HCT116 (cell line): ENCODE measurements at regions not wholly inside any gene's neighbourhood (a gene's known extent, or its start where the extent isn't known, plus 50 kb on each side); places are given as distances from the start of the nearest gene placed in this dataset.

ENCODE experiments used
- ATAC-seq: fragments of 200-7000 bp; cut with Tn5 transposase; 2 replicates; pipeline ENCODE4 v1.9.1; 2020; ENCODE audit warnings: mild to moderate bottlenecking, moderate library complexity
- BruUV-seq: library from RNA; stranded (reverse); fragments of 400-500 nt; replicated peaks from 2 replicates; lab custom pipeline; 2021; lab: Mats Ljungman, UMichigan
- CTCF ChIA-PET: fragments of 300-600 bp; sonication (Branson Sonifier 250); formaldehyde crosslinking; loops from one replicate; lab custom pipeline; 2021; ENCODE audit warnings: antibody characterized with exemption; lab: Charles Lee
- POLR2A ChIA-PET: fragments of 300-600, 350-600 bp; sonication (Branson Sonifier 250); formaldehyde crosslinking; loops from one replicate; lab custom pipeline; 2021; ENCODE audit warnings: antibody characterized with exemption; lab: Charles Lee
- RAD21 ChIA-PET, 2 experiments: fragments of 300-600 bp; sonication (Branson Sonifier 250); formaldehyde crosslinking; loops; one replicate each; lab custom pipeline; 2023; ENCODE audit warnings: low total read pairs in 2 of 2; ENCODE audit not compliant: uncharacterized antibody in 2 of 2, unreplicated experiment in 2 of 2, low non-redundant PET in 1 of 2; lab: Charles Lee
- DNase-seq: peaks from one replicate; pipeline ENCODE4 v3.0.0-alpha.2; 2010; ENCODE audit warnings: low read depth, low spot score
- H2AFZ ChIP-seq: fragments of 200-600 bp; shearing (Covaris generic), sonication (generic); 2 replicates; pipeline ENCODE4 v1.6.1; 2017; ENCODE audit warnings: low read depth, mixed run types, mixed read lengths, antibody characterized with exemption, low read length; ENCODE audit not compliant: poor library complexity, severe bottlenecking
- H3K27ac ChIP-seq: 2 replicates; pipeline ENCODE4 v1.5.1; 2012; ENCODE audit warnings: low read depth, low read length
- H3K27me3 ChIP-seq: fragments of 200-600 bp; sonication (generic); 2 replicates; pipeline ENCODE4 v1.6.1; 2016; ENCODE audit warnings: mixed run types, low read length, mixed read lengths; ENCODE audit not compliant: insufficient read depth
- H3K36me3 ChIP-seq, 2 experiments: fragments of 200-500 bp in 1 of 2; fragments of 200-600 bp in 1 of 2; sonication (Bioruptor generic) in 1 of 2; sonication (generic) in 1 of 2; 2 replicates each; pipeline versions ENCODE4 v1.5.1 to v1.6.1; 2014 to 2016; ENCODE audit warnings: low read length in 2 of 2, inconsistent platforms in 1 of 2, mixed read lengths in 1 of 2, mixed run types in 1 of 2; ENCODE audit not compliant: insufficient read depth in 2 of 2, control insufficient read depth in 1 of 2
- H3K4me1 ChIP-seq, 2 experiments: fragments of 200-600 bp in 1 of 2; sonication (generic) in 1 of 2; 2 replicates each; pipeline versions ENCODE4 v1.5.1 to v1.6.1; 2012 to 2017; ENCODE audit warnings: low read length in 2 of 2, inconsistent platforms in 1 of 2, mild to moderate bottlenecking in 1 of 2, mixed read lengths in 1 of 2, mixed run types in 1 of 2, moderate library complexity in 1 of 2; ENCODE audit not compliant: insufficient read depth in 2 of 2, control insufficient read depth in 1 of 2
- H3K4me2 ChIP-seq: fragments of 200-600 bp; sonication (generic); 2 replicates; pipeline ENCODE4 v1.6.1; 2017; ENCODE audit warnings: mixed run types, low read length, mixed read lengths
- H3K4me3 ChIP-seq, 2 experiments: fragments of 200-600 bp in 1 of 2; sonication (generic) in 1 of 2; replicated peaks in 1 of 2; 2 replicates each; pipeline ENCODE4 v1.5.1; 2011 to 2016; ENCODE audit warnings: low read length in 2 of 2, control low read depth in 1 of 2, low read depth in 1 of 2, mild to moderate bottlenecking in 1 of 2, mixed read lengths in 1 of 2, mixed run types in 1 of 2
- H3K79me2 ChIP-seq: fragments of 200-600 bp; sonication (generic); 2 replicates; pipeline ENCODE4 v1.6.1; 2017; ENCODE audit warnings: mild to moderate bottlenecking, mixed run types, low read length, moderate library complexity, mixed read lengths; ENCODE audit not compliant: insufficient read depth
- H3K9ac ChIP-seq: fragments of 200-600 bp; sonication (generic); 2 replicates; pipeline ENCODE4 v1.6.1; 2016; ENCODE audit warnings: low read length, mixed read lengths
- H3K9me2 ChIP-seq: fragments of 200-600 bp; sonication (generic), shearing (Covaris generic); 2 replicates; pipeline ENCODE4 v1.6.1; 2017; ENCODE audit warnings: mixed run types, mild to moderate bottlenecking, moderate library complexity; ENCODE audit not compliant: insufficient read depth
- H3K9me3 ChIP-seq, 2 experiments: fragments of 200-500 bp in 1 of 2; fragments of 200-600 bp in 1 of 2; sonication (Bioruptor generic) in 1 of 2; sonication (generic) in 1 of 2; 2 replicates each; pipeline ENCODE4 v1.6.1; 2014 to 2017; ENCODE audit warnings: low read length in 2 of 2, mixed read lengths in 2 of 2, inconsistent platforms in 1 of 2, low read depth in 1 of 2, mild to moderate bottlenecking in 1 of 2, mixed run types in 1 of 2, moderate library complexity in 1 of 2; ENCODE audit not compliant: control insufficient read depth in 1 of 2, insufficient read depth in 1 of 2
- H4K20me1 ChIP-seq: fragments of 200-600 bp; sonication (generic), shearing (Covaris generic); 2 replicates; pipeline ENCODE4 v1.6.1; 2017; ENCODE audit warnings: mixed run types, mild to moderate bottlenecking, moderate library complexity; ENCODE audit not compliant: insufficient read depth
- EGR1 ChIP-seq: IDR thresholded peaks from 2 replicates; pipeline ENCODE4 v1.6.1; 2012; ENCODE audit warnings: low read depth
- ELF1 ChIP-seq: IDR thresholded peaks from 2 replicates; pipeline ENCODE4 v1.6.1; 2012; ENCODE audit warnings: low read depth, borderline replicate concordance
- EZH2phosphoT487 ChIP-seq: fragments of 200-600 bp; IDR thresholded peaks from 2 replicates; pipeline ENCODE4 v1.6.1; 2018; ENCODE audit warnings: antibody characterized with exemption, borderline replicate concordance
- JUND ChIP-seq: IDR thresholded peaks from 2 replicates; pipeline ENCODE4 v1.6.1; 2012
- POLR2A ChIP-seq: IDR thresholded peaks from 2 replicates; pipeline ENCODE4 v1.7.0; 2011; ENCODE audit warnings: borderline replicate concordance; ENCODE audit not compliant: insufficient read depth, insufficient read length; ENCODE audit errors: extremely low read depth
- RAD21 ChIP-seq: IDR thresholded peaks from 2 replicates; pipeline ENCODE4 v1.6.1; 2012; ENCODE audit warnings: low read depth, mild to moderate bottlenecking
- SIN3A ChIP-seq: IDR thresholded peaks from 2 replicates; pipeline ENCODE4 v1.6.1; 2012; ENCODE audit warnings: low read depth
- SP1 ChIP-seq: IDR thresholded peaks from 2 replicates; pipeline ENCODE4 v1.6.1; 2012; ENCODE audit warnings: low read depth
- SRF ChIP-seq: IDR thresholded peaks from 2 replicates; pipeline ENCODE4 v1.6.1; 2012; ENCODE audit warnings: low read depth
- TCF7L2 ChIP-seq: IDR thresholded peaks from 2 replicates; pipeline ENCODE4 v1.7.0; 2011; ENCODE audit warnings: borderline replicate concordance, inconsistent platforms; ENCODE audit not compliant: insufficient read depth, insufficient read length; ENCODE audit errors: extremely low read depth
- ZNF274 ChIP-seq: fragments of 200-500 bp; sonication (Bioruptor generic); IDR thresholded peaks from 2 replicates; pipeline ENCODE4 v1.6.1; 2014; ENCODE audit warnings: mild to moderate bottlenecking, low read depth, low read length, inconsistent platforms
- intact Hi-C: fragments of 100-400 bp; cut with micrococcal nuclease; formaldehyde crosslinking; loops from 2 replicates; pipeline ENCODE4 v1.10.0; 2022
- TF ChIP-seq, protein P1 (sequence below): IDR thresholded peaks from 2 replicates; pipeline ENCODE4 v1.6.1; 2012; ENCODE audit warnings: low read depth
- TF ChIP-seq, protein P2 (sequence below): IDR thresholded peaks from 2 replicates; pipeline ENCODE4 v1.6.1; 2012
- TF ChIP-seq, protein P3 (sequence below): IDR thresholded peaks from 2 replicates; pipeline ENCODE4 v1.6.1; 2011; ENCODE audit warnings: mild to moderate bottlenecking, low read length, moderate library complexity; ENCODE audit not compliant: insufficient replicate concordance; ENCODE audit errors: extremely low read depth

DNA sequence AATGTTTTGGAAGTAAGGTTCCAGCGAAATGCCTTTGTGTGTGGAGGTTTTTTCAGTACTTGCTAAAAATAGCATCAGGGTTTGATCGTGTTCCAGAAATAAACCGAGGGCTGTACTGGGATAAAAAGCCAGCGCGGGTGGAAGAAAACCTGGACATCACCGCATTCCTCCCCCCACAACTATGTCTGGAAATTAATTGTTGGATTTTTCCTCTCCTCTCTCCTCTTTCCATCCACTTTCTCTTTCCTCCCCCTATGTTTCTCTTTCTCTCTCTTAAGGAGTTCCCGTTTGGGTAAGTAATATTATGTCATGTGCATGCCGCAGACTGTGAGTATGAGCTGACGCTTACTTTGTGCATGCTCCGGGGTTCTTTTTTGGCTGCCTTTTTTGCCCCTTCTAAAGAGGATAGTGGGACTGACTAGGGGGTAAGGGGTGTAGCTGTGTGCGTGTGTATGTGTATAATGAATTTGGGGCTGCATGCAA lies 104.2 kb upstream of the HSD17B12 start:
- H3K4me3 ChIP-seq: no peak overlapping the region
- H3K27me3 ChIP-seq: peaks cover 20% of the 10 kb centered on the region
- H3K79me2 ChIP-seq: no peaks in the 10 kb centered on the region
- POLR2A ChIA-PET: no interaction called here
- RAD21 ChIA-PET: no interaction called here
- CTCF ChIA-PET: interaction anchor here (1.8 kb wide), 1 partner anchor 9 kb away, joined by 5 read pairs; no protein-coding TSS in a partner anchor
- no peak overlapping the region for H3K4me2 ChIP-seq
- no peaks in the 10 kb centered on the region for H3K9me3 ChIP-seq
- H3K9ac ChIP-seq: no peak overlapping the region
- TF ChIP-seq RAD21 (no peak), EZH2phosphoT487 (no peak), TCF7L2 (no peak), JUND (no peak), EGR1 (no peak), ZNF274 (no peak), SP1 (no peak), ELF1 (no peak), SIN3A (no peak), SRF (no peak), POLR2A (no peak)
- TF ChIP-seq, protein P1, sequence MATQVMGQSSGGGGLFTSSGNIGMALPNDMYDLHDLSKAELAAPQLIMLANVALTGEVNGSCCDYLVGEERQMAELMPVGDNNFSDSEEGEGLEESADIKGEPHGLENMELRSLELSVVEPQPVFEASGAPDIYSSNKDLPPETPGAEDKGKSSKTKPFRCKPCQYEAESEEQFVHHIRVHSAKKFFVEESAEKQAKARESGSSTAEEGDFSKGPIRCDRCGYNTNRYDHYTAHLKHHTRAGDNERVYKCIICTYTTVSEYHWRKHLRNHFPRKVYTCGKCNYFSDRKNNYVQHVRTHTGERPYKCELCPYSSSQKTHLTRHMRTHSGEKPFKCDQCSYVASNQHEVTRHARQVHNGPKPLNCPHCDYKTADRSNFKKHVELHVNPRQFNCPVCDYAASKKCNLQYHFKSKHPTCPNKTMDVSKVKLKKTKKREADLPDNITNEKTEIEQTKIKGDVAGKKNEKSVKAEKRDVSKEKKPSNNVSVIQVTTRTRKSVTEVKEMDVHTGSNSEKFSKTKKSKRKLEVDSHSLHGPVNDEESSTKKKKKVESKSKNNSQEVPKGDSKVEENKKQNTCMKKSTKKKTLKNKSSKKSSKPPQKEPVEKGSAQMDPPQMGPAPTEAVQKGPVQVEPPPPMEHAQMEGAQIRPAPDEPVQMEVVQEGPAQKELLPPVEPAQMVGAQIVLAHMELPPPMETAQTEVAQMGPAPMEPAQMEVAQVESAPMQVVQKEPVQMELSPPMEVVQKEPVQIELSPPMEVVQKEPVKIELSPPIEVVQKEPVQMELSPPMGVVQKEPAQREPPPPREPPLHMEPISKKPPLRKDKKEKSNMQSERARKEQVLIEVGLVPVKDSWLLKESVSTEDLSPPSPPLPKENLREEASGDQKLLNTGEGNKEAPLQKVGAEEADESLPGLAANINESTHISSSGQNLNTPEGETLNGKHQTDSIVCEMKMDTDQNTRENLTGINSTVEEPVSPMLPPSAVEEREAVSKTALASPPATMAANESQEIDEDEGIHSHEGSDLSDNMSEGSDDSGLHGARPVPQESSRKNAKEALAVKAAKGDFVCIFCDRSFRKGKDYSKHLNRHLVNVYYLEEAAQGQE: no peak
- TF ChIP-seq, protein P2, sequence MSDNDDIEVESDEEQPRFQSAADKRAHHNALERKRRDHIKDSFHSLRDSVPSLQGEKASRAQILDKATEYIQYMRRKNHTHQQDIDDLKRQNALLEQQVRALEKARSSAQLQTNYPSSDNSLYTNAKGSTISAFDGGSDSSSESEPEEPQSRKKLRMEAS: no peak
- TF ChIP-seq, protein P3, sequence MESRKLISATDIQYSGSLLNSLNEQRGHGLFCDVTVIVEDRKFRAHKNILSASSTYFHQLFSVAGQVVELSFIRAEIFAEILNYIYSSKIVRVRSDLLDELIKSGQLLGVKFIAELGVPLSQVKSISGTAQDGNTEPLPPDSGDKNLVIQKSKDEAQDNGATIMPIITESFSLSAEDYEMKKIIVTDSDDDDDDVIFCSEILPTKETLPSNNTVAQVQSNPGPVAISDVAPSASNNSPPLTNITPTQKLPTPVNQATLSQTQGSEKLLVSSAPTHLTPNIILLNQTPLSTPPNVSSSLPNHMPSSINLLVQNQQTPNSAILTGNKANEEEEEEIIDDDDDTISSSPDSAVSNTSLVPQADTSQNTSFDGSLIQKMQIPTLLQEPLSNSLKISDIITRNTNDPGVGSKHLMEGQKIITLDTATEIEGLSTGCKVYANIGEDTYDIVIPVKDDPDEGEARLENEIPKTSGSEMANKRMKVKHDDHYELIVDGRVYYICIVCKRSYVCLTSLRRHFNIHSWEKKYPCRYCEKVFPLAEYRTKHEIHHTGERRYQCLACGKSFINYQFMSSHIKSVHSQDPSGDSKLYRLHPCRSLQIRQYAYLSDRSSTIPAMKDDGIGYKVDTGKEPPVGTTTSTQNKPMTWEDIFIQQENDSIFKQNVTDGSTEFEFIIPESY: no peak
- DNase-seq: no peak
- BruUV-seq: no TSS peak
- no peaks in the 10 kb centered on the region for H3K36me3 ChIP-seq
- H3K27ac ChIP-seq: no peak overlapping the region
- ATAC-seq: no peak
- no peak overlapping the region for H2AFZ ChIP-seq
- intact Hi-C loops: no loop called here
- no peaks in the 10 kb centered on the region for H3K9me2 ChIP-seq
- no peaks in the 10 kb centered on the region for H4K20me1 ChIP-seq
- H3K4me1 ChIP-seq: no peaks in the 10 kb centered on the region
